T-cell (primary cell): ENCODE measurements at regions not wholly inside any gene's neighbourhood (a gene's known extent, or its start where the extent isn't known, plus 50 kb on each side); places are given as distances from the start of the nearest gene placed in this dataset.

Experiments
- ATAC-seq, 4 experiments: fragments of 200-7000 bp in 3 of 4; fragments of 150-1000 bp in 1 of 4; cut with Tn5 transposase; replicated peaks in 1 of 4; 1 replicate in 3 of 4; 2 replicates in 1 of 4; pipeline ENCODE4 v1.10.0; 2021; ENCODE audit warnings: moderate library complexity in 3 of 4, mild to moderate bottlenecking in 2 of 4, moderate number of reproducible peaks in 1 of 4
- CTCF ChIA-PET, 2 donors: fragments of 300-600 bp; sonication (Branson Sonifier 250); formaldehyde crosslinking; loops; one replicate each; lab custom pipeline; 2022; ENCODE audit warnings: antibody characterized with exemption in 2 of 2; lab: Charles Lee
- POLR2A ChIA-PET, 2 donors: fragments of 300-600 bp; sonication (Branson Sonifier 250); formaldehyde crosslinking; loops; one replicate each; lab custom pipeline; 2022; ENCODE audit warnings: antibody characterized with exemption in 2 of 2; lab: Charles Lee
- DNase-seq, 35 experiments: peaks; one replicate each; pipeline versions ENCODE4 v3.0.0 to v3.0.0-alpha.2; 2013 to 2023
- H3K27ac ChIP-seq: one replicate; pipeline ENCODE4 v1.5.1; 2013; ENCODE audit warnings: low read length
- H3K27me3 ChIP-seq, 2 experiments: replicated peaks in 1 of 2; 1 replicate in 1 of 2; 2 replicates in 1 of 2; pipeline versions ENCODE4 v1.6.1 to v1.7.0; 2013; ENCODE audit warnings: low read length in 1 of 2, mixed read lengths in 1 of 2; ENCODE audit not compliant: control insufficient read depth in 2 of 2, insufficient read depth in 2 of 2; ENCODE audit errors: extremely low read depth in 1 of 2
- H3K36me3 ChIP-seq, 2 donors: 1 replicate in 1 of 2; 2 replicates in 1 of 2; pipeline versions ENCODE4 v1.6.1 to v1.7.0; 2013; ENCODE audit warnings: low read length in 1 of 2; ENCODE audit not compliant: control insufficient read depth in 2 of 2, insufficient read depth in 1 of 2; ENCODE audit errors: extremely low read depth in 1 of 2
- H3K4me1 ChIP-seq, 2 experiments: 1 replicate in 1 of 2; 2 replicates in 1 of 2; pipeline versions ENCODE4 v1.6.1 to v1.7.0; 2013; ENCODE audit warnings: low read length in 2 of 2, mixed read lengths in 1 of 2; ENCODE audit not compliant: insufficient read depth in 2 of 2, control insufficient read depth in 1 of 2; ENCODE audit errors: extremely low read depth in 1 of 2
- H3K4me3 ChIP-seq, 2 donors: 1 replicate in 1 of 2; 2 replicates in 1 of 2; pipeline versions ENCODE4 v1.5.1 to v1.7.0; 2013; ENCODE audit warnings: mild to moderate bottlenecking in 2 of 2, low read length in 1 of 2, moderate library complexity in 1 of 2; ENCODE audit not compliant: control insufficient read depth in 1 of 2; ENCODE audit errors: extremely low read depth in 1 of 2
- H3K9me3 ChIP-seq: 2 replicates; pipeline ENCODE4 v1.7.0; 2013
- H3K27ac Mint-ChIP-seq, 2 donors: one replicate each; pipeline ENCODE4 v1.8.0; 2020 to 2021; ENCODE audit warnings: mild to moderate bottlenecking in 2 of 2, mixed read lengths in 2 of 2
- H3K27me3 Mint-ChIP-seq, 2 donors: one replicate each; pipeline ENCODE4 v1.8.0; 2021 to 2022; ENCODE audit warnings: mixed read lengths in 2 of 2
- H3K36me3 Mint-ChIP-seq: one replicate; pipeline ENCODE4 v1.8.0; 2021; ENCODE audit warnings: mixed read lengths
- H3K4me1 Mint-ChIP-seq, 3 donors: one replicate each; pipeline ENCODE4 v1.8.0; 2020 to 2022; ENCODE audit warnings: mixed read lengths in 3 of 3, mild to moderate bottlenecking in 1 of 3
- H3K4me3 Mint-ChIP-seq, 3 donors: one replicate each; pipeline ENCODE4 v1.8.0; 2020 to 2022; ENCODE audit warnings: mild to moderate bottlenecking in 3 of 3, mixed read lengths in 3 of 3, moderate library complexity in 3 of 3
- H3K9me3 Mint-ChIP-seq, 3 donors: one replicate each; pipeline ENCODE4 v1.8.0; 2020 to 2022; ENCODE audit warnings: mixed read lengths in 3 of 3
- WGBS: methylation state at CpG from one replicate; pipeline ENCODE4 v1.1.5; 2013; ENCODE audit warnings: missing lambda C conversion rate; ENCODE audit not compliant: insufficient coverage; 5-methylcytosine and 5-hydroxymethylcytosine counted together

DNA sequence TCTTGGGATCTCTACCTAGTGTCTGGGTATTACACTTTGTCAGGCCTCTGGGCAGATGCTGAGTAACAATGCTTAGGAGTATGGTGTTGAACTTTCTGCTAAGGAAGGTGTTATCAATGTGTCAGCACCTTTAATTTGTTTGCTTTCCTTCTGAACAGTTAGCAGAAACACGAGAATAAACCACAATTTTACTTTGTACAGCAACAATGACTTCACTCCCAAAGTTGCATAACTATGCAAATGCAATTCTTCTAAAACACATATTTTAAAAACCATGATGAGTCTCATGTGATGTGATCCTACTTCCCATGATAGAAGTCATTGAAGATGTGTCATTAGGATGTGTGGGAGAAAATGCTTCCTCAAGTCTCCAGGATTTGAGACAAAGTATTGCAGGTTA lies 155.0 kb downstream of the POSTN start:
- Mint-ChIP-seq H3K4me3 (no peak overlapping the region), H3K27ac (no peak overlapping the region), H3K27me3 (no peaks in the 10 kb centered on the region), H3K9me3 (peaks cover 0 to 4% (median 0%) of the 10 kb centered on the region in 3 donors), H3K36me3 (no peaks in the 10 kb centered on the region), H3K4me1 (no peaks in the 10 kb centered on the region)
- no peak for DNase-seq
- no CpG with 5 or more reads among the region's 1 CpG for WGBS
- ChIA-PET POLR2A (no interaction called here), CTCF (no interaction called here)
- no peak overlapping the region for H3K27ac ChIP-seq
- H3K9me3 ChIP-seq = no peaks in the 10 kb centered on the region
- H3K27me3 ChIP-seq = no peaks in the 10 kb centered on the region
- no peaks in the 10 kb centered on the region for H3K4me1 ChIP-seq
- no peak overlapping the region for H3K4me3 ChIP-seq
- no peaks in the 10 kb centered on the region for H3K36me3 ChIP-seq
- ATAC-seq = no peak

DNA sequence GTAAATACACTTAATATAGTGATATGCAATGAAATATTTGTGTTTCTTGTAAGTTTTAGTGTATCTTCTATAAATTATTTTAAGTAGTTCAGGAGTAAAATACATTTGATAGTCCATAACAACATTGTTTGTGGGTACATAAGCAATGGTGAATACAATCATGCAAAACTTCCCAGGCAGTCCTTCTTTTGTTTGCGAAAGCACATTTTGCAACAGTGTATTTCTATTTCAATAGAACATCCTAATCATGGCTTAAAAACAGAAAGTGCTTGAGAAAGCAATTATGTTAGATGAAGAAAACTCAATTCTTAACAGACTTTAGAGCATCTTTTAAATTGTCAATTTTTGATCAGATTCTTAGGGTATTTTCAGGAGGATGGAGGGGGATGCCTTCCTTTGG lies 155.6 kb downstream of the POSTN start:
- no peak overlapping the region for H3K4me3 Mint-ChIP-seq
- ChIA-PET CTCF (no interaction called here), POLR2A (no interaction called here)
- H3K4me3 ChIP-seq = no peak overlapping the region
- no peak for ATAC-seq
- no peak overlapping the region for H3K27ac ChIP-seq
- H3K4me1 Mint-ChIP-seq = no peaks in the 10 kb centered on the region
- no peaks in the 10 kb centered on the region for H3K27me3 Mint-ChIP-seq
- DNase-seq = no peak
- H3K36me3 ChIP-seq = no peaks in the 10 kb centered on the region
- no peaks in the 10 kb centered on the region for H3K9me3 ChIP-seq
- no peaks in the 10 kb centered on the region for H3K36me3 Mint-ChIP-seq
- H3K27ac Mint-ChIP-seq = no peak overlapping the region
- H3K9me3 Mint-ChIP-seq = peaks cover 0 to 4% (median 0%) of the 10 kb centered on the region in 3 donors
- WGBS = no CpG with 5 or more reads among the region's 1 CpG
- H3K4me1 ChIP-seq = no peaks in the 10 kb centered on the region
- H3K27me3 ChIP-seq = no peaks in the 10 kb centered on the region

DNA sequence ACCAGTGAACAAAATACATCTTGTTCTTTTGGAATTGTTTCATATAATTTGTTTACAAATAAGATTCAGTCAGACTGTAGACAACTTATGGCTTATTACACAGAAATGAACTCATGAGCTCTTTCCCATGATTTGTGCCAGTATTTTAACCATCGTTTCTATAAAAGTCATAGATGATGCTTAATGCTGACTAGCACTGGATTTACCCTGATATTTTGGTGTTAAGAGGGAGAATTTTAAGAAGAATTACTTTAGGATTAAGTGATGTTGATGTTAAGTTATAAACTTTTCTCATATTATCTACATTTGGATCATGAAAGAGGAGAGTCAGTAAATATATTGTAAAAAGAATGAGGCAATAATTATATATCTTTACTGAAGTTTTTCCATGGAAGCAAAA lies 162.7 kb downstream of the POSTN start:
- Histone ChIP-seq H3K27ac (no peak overlapping the region), H3K9me3 (no peaks in the 10 kb centered on the region), H3K27me3 (no peaks in the 10 kb centered on the region), H3K4me1 (no peaks in the 10 kb centered on the region), H3K36me3 (no peaks in the 10 kb centered on the region), H3K4me3 (no peak overlapping the region)
- ATAC-seq = no peak
- Mint-ChIP-seq H3K4me1 (no peaks in the 10 kb centered on the region), H3K27me3 (no peaks in the 10 kb centered on the region), H3K4me3 (no peak overlapping the region), H3K36me3 (no peaks in the 10 kb centered on the region), H3K9me3 (peaks cover 0 to 9% (median 8%) of the 10 kb centered on the region in 3 donors), H3K27ac (no peak overlapping the region)
- no peak for DNase-seq
- no CpG with 5 or more reads among the region's 1 CpG for WGBS
- ChIA-PET CTCF (no interaction called here), POLR2A (no interaction called here)

DNA sequence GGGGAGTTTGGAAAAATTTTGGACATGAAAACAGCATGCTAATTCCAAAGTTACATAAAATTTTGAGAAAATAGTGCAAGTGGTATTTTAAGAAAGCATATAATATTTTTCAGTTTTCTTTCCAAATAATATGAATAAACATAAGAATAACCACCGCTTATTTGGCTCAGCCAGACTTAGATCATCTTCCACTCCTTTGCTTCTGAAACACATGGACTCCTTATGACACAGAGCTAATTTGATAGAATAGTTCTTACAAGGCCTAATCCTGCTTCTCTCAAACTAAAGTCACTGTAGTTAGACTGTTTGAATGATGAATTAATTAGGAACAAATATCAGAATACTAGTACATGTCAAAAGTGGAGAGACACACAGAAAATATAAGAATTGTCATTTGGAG lies 165.5 kb downstream of the POSTN start:
- Histone ChIP-seq H3K27ac (no peak overlapping the region), H3K4me1 (no peaks in the 10 kb centered on the region), H3K36me3 (no peaks in the 10 kb centered on the region), H3K27me3 (no peaks in the 10 kb centered on the region), H3K9me3 (no peaks in the 10 kb centered on the region), H3K4me3 (no peak overlapping the region)
- Mint-ChIP-seq H3K27ac (no peak overlapping the region), H3K36me3 (no peaks in the 10 kb centered on the region), H3K4me3 (no peak overlapping the region), H3K27me3 (no peaks in the 10 kb centered on the region), H3K9me3 (peaks cover 6 to 19% (median 14%) of the 10 kb centered on the region in 3 donors), H3K4me1 (no peaks in the 10 kb centered on the region)
- DNase-seq (no peak), ATAC-seq (no peak)
- ChIA-PET CTCF (no interaction called here), POLR2A (no interaction called here)
- WGBS = no CpG with 5 or more reads among the region's 1 CpG

DNA sequence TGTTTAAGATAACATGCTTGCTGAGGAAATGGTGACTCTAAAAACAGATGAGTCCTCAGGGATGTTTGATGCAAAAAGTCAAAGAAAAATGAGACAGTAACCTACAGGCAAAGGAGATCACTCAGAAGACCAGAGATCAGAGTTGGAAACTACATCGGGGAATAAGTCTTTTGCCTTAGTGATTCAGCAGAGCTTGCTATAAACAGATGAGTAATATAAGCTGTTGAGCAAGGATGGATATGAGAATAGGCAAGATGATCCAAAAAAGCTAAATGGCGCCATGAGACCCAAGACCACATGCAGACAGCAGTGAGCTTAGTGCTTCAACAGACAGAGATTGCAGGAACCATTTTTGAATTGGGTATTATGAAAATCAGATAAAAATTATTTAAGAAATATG lies 168.6 kb downstream of the POSTN start:
- DNase-seq = no peak
- Mint-ChIP-seq H3K27me3 (no peaks in the 10 kb centered on the region), H3K36me3 (no peaks in the 10 kb centered on the region), H3K4me1 (no peaks in the 10 kb centered on the region), H3K9me3 (peaks cover 8 to 19% (median 14%) of the 10 kb centered on the region in 3 donors), H3K27ac (no peak overlapping the region), H3K4me3 (no peak overlapping the region)
- Histone ChIP-seq H3K4me1 (no peaks in the 10 kb centered on the region), H3K36me3 (no peaks in the 10 kb centered on the region), H3K27ac (no peak overlapping the region), H3K4me3 (no peak overlapping the region), H3K9me3 (no peaks in the 10 kb centered on the region), H3K27me3 (no peaks in the 10 kb centered on the region)
- no peak for ATAC-seq
- CTCF ChIA-PET = no interaction called here
- 100% methylated on average over 1 of the region's 2 CpGs for WGBS
- POLR2A ChIA-PET = no interaction called here

DNA sequence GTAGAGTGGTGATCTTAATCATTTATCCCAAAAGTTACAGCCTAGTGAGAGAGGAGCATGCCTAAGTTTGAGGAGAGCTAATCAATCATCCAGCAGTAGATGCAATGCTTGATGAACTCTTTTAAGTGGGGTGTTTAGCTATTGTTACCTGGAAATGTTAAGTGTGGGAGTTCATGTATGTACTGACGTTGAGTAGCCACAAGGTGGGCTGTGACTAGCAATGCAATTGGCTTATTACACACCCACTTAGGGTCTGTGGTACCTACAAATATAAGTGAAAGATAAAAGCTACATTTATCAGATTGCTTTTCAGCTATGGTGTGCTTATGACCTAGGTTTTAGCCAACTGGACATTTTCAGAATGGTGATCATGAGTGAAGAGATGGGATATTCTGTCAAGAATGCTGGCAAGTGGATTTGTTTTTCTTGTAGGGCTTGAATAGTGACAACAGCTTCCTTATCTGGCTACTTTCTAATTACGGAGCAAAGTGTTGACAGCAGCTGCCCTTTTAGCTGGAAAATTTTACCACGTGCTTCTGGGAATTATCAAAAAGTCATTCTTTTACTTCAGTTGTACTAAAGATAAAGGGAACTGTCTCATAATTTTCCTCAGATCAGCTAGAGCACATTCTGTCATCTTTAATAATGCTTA lies 170.6 kb downstream of the POSTN start:
- no peaks in the 10 kb centered on the region for H3K4me1 ChIP-seq
- H3K4me3 Mint-ChIP-seq = no peak overlapping the region
- no peaks in the 10 kb centered on the region for H3K9me3 ChIP-seq
- H3K27ac ChIP-seq = no peak overlapping the region
- no peak overlapping the region for H3K27ac Mint-ChIP-seq
- POLR2A ChIA-PET = no interaction called here
- no peaks in the 10 kb centered on the region for H3K36me3 Mint-ChIP-seq
- H3K27me3 ChIP-seq = no peaks in the 10 kb centered on the region
- H3K4me1 Mint-ChIP-seq = no peaks in the 10 kb centered on the region
- CTCF ChIA-PET = no interaction called here
- H3K27me3 Mint-ChIP-seq = no peaks in the 10 kb centered on the region
- H3K36me3 ChIP-seq = no peaks in the 10 kb centered on the region
- WGBS = no CpG with 5 or more reads among the region's 3 CpGs
- no peak for DNase-seq
- no peak for ATAC-seq
- no peak overlapping the region for H3K4me3 ChIP-seq
- H3K9me3 Mint-ChIP-seq = peaks cover 8 to 26% (median 14%) of the 10 kb centered on the region in 3 donors

DNA sequence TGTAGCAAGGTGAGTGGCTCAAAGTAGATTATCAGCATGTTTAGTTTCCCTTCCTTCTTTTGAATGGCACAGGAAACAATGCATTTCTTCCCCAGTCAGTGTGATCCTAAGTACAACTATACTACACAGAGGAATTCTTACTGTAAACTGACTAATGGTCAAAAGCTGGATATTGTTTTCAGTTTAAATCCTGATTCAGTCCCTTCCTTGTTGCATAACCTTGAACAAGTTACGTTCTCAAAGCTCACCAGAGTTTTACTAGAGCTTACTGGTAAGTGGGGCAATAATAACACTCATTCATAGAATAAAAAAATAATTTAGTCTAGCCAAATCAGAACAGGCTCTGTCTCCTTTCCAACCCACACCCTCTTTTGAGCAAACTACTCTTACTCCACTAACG lies 180.1 kb downstream of the POSTN start:
- WGBS = no CpG with 5 or more reads among the region's 2 CpGs

More for the DNA sequence above, 180.1 kb downstream of the POSTN start:
- Mint-ChIP-seq H3K36me3 (no peaks in the 10 kb centered on the region), H3K4me1 (no peaks in the 10 kb centered on the region), H3K9me3 (peaks cover 0 to 11% (median 0%) of the 10 kb centered on the region in 3 donors), H3K4me3 (no peak overlapping the region), H3K27me3 (no peaks in the 10 kb centered on the region), H3K27ac (no peak overlapping the region)
- Histone ChIP-seq H3K9me3 (no peaks in the 10 kb centered on the region), H3K4me3 (no peak overlapping the region), H3K27me3 (peaks cover 0 to 4% of the 10 kb centered on the region in 2 experiments), H3K36me3 (no peaks in the 10 kb centered on the region), H3K27ac (no peak overlapping the region), H3K4me1 (no peaks in the 10 kb centered on the region)
- ChIA-PET CTCF (no interaction called here), POLR2A (interaction anchor here in 1 of 2 donors (0.6 kb wide), 1 partner anchor 1869 kb away, joined by 3 read pairs; no protein-coding TSS in a partner anchor)
- no peak for ATAC-seq
- DNase-seq = no peak
